DMS153 (cell line): ENCODE measurements at regions not wholly inside any gene's neighbourhood (a gene's known extent, or its start where the extent isn't known, plus 50 kb on each side); places are given as distances from the start of the nearest gene placed in this dataset.

Experiments
- DNase-seq: peaks from one replicate; lab custom pipeline; 2025; lab: John Stamatoyannopoulos, UW

DNA sequence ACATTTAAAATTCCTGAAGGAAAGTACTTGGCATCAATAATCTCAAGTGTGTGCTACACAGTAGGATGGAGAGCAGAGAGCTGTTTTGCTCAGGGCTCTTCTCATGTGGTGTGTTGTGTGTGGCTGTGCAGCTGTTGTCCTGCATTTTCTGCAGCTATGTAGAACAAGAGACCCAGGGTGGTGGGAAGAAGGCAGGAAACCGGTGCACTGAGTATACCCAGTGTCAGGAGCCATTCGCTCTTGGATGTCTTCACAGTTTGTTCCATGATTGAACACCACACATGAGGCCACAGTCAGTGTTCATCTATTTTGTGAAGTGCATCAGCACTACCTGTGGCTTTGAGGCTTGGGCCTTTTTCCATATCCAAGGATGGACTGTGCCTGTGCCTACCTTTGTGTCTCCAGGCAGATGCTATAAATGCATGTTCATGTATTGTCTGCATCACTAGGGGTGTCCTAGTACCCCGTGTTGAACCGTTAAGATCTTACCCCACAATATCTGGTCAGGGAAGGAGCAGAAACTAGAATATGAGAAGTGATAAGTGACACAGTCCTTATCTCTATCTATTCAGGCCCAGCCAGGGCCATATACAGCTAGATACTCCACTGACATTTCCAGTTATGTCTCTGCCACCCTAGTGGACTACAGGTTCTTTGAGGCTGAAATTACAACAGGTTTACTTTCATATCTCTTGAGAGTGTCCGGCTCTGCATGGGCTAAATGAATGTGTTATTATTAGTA is 194.3 kb downstream of the NR2F2 start:
- DNase-seq = no peak

DNA sequence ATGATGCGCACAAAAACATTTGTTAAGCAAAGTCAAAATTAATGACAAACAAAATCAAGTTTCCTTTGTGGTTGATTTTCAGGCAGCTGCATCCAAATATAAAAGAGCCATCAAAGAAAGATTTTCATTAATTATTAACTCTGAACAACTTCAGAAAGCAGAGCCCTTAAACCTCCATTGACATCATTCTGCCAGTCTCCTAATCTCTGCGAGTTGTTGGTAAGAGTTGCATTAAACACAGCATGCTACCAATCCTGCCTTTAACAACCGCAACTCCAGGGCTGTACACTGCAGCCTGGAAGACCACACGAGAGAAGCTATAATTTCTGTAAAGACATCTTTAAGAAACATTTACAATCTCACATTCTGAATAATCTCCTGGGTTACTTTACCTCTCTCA is 204.6 kb downstream of the NR2F2 start:
- no peak for DNase-seq

DNA sequence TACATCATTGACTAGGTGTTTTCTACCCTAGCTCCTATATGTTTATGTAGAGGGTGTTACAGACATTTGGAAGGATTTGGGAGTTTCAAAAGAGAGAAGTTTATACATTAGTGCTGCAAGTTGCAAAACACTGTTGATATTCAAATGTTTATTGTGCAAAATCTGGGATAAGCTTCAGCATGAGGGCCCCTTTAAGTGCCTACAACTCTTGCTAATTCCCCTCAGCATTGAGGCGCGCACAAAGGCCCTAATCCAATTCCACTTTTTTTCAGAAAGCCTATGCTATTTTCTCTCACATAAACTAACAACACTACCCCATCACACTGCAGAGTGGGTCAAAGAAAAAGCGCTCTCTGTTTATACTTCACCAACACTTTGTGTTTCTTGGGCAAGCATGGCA is 208.0 kb downstream of the NR2F2 start:
- DNase-seq = no peak

DNA sequence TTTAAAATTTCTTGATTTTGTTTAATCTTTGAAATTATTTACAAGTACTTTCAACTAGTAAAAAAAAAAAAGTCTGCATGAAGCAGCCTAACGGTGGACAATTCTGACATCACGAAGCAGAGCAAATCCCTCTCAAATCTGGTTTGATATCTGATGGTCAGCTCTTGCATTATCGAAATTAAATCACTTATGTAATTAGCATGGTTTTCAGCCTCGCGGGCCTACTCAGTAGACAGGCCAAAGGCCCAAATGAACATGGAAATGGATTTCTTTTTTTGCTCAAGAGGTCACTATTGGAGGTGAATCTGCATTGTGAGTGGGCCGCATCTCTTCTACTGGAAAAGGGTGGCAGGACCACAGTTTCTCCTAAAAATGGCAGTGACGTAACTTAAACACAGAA is 209.8 kb downstream of the NR2F2 start:
- DNase-seq = no peak

- no peak for DNase-seq
Observed at GRCh38 chr15:96542130-96542770, 211.8 kb downstream of the NR2F2 start.

GRCh38 chr15:96544162-96544756 is 213.8 kb downstream of the NR2F2 start:
- DNase-seq = no peak

DNA sequence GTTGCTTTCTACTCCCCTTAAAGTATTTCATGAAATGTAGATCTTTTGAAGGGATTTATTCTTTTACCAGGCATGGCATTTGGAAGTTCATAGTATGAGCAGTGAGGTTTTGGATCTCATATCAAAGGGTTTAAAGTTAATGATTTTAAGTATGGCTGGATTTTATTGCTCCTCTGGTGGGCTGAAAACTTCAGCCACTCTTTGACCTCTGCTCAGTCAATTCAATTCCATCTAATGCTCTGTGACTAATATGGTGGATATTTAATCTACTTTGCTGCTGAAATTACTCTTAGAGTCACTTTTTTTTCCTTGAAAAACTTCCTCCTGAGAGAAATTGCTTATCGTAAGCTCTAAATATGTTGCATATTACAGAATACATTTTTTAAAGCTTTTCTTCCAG is 218.6 kb downstream of the NR2F2 start:
- no peak for DNase-seq

DNA sequence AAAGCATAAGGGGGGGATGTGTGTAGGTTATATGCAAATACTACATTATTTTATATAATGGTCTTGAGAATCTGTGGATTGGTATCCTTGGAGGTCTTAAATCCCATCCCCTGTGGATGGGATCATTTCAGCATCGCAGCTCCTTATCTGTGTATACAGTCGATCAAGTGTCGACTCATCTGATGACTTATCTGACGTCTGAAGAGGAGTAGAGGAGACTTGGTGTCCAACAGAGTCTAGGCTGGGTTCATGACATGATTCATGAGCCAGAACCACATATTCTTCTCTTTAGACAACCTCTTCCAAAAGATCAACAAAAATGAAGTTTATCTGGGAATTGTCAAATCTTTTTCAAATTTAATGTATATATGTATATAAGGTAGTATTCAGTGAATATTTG is 220.7 kb downstream of the NR2F2 start:
- DNase-seq = no peak

DNA sequence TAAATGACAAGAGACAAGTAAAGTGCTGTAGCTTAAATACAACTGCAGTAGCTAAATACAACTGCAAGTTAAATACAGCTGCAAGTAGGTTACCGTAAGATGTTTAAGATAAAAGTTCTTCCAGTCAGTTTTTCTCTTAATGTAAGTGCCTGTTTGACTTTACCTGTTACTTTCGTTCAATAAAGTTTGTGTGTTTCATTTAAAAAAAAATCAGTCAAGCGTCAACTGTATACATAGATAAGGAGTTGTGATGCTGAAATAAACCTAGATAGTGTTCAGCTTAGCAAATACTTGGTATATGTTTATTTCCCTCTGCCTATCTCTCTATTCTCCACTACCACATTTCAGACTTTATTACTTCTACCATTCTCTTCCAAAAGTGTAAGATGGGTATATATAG is 221.2 kb downstream of the NR2F2 start:
- no peak for DNase-seq

- no peak for DNase-seq
Observed at GRCh38 chr15:96553006-96553405, 222.5 kb downstream of the NR2F2 start.

GRCh38 chr15:96553451-96553850 is 223.0 kb downstream of the NR2F2 start:
- no peak for DNase-seq

DNA sequence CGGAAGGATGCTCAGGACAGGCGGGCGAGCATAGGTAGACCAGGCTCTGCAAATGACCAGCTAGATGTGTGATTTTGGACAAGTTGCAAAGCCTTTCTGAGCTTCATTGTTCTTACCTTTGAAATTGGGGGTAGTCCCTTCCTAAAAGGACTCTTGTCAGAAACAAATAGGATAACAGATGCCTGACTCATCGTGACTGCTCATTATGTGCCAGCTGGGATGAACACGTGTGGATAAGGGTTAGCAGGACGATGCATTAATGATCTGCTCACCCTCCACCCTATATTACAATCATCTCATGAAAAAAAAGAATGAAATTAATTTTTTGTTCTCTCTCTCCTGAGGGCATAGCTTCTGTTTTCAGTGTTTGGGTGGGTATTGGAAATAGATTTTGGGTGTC is 223.4 kb downstream of the NR2F2 start:
- no peak for DNase-seq

DNA sequence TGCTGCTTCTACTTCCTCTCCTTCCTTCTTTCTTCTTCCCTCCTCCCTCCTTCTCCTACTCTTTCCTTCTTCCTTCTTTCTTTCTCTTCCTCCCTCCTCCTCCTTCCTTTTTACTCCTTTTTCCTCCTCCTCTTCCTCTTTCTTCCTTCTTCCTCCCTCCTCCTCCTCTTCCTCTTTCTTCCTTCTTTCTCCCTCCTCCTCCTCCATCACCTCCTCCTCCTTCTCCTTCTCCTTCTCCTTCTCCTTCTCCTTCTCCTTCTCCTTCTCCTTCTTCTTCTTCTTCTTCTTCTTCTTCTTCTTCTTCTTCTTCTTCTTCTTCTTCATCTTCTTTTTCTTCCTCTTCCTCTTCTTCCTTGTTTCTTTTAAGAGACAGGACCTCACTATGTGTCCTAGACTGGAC is 224.0 kb downstream of the NR2F2 start:
- DNase-seq = no peak

GRCh38 chr15:96559087-96559486 is 228.6 kb downstream of the NR2F2 start:
- no peak for DNase-seq

GRCh38 chr15:96559631-96560030 is 229.1 kb downstream of the NR2F2 start:
- no peak for DNase-seq

DNA sequence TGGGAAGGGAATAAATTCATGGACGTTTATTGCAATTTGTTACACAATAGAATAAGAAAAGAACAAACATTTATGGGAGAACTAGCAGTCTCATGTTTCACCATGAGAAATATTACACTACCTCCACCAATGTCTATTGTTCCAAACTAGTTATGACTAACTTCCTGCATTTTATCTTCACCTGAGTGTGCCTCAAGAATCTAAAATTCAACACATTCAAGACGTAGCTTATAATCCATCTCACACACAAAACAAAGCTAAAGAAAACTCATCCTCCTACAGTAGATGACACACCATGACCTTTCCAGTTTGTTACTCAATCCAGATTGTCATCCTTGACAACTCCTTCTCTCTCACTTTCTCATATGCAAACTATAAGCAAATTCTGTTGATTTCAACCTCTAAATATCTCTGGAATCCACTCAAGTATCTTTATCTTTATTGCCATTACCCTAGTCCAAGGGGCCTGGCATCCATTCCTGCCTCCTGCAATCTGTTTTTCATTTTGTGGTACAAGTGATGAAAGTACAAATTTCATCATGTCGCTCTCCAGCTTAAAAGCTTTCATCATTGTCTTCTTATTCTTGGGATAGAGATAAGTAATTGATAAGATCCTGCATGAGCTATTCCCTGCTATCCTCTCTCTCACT is 229.9 kb downstream of the NR2F2 start:
- no peak for DNase-seq

GRCh38 chr15:96561593-96561992 is 231.1 kb downstream of the NR2F2 start:
- DNase-seq = no peak

GRCh38 chr15:96564546-96564945 is 234.0 kb downstream of the NR2F2 start:
- no peak for DNase-seq

DNA sequence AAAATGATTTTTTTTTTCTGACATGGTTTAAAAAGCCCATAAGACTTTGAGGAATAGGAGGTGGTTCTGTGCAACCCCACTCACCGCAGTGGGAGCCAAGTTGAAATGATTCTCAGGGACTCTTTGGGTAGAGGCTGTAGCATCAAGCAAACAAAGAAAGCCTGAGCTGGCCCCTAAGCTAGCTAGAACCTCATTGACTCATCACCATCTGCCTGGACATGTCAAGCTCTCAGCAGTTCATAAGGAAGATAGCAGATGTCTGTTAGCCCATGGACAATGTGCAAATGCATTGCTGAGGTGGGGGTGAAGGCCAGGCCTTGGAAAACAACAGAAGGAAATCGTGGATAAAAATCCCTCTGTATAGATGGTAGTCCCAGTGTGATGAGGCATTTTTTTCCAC is 234.8 kb downstream of the NR2F2 start:
- DNase-seq = no peak

DNA sequence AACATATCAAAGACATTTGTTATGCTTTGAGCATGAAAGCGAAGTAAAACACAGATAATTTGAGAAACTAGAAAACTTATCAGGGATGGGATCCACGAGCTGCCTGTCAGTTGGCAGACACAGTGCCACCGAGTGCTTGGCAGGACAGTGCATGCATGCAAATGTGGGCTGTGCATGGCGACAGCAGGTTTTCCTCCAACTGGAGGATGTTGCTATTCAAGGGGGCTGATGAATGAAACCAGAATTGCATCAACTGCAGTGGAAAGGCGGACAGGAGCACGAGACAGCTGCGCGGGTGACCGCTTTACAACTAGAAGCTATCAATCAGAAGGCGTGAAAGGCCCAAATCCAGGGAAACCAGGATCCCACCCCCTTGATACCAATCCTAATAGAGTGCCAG is 244.3 kb downstream of the NR2F2 start:
- no peak for DNase-seq

- DNase-seq = no peak
Observed at GRCh38 chr15:96576596-96576995, 246.1 kb downstream of the NR2F2 start.

- DNase-seq = no peak
Observed at GRCh38 chr15:96578393-96578792, 247.9 kb downstream of the NR2F2 start.

DNA sequence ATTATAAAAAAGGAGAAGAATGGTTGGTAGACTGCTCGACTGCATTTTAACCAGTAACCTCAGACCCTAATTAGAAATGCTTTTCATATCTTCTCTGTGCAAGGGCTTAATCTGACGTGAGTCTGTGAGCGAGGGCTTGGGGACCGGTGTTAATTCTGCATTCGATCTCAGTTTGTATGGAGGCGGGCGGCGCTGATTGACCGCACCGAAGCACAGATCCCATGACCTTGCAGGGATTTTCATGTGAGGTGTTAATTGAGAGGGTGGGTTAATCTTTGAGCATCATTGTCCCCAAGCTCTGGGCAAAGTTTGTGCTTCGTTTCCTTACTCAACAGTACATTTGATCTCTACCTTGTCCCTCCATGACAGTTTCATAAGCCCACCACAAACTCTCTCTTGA is 250.9 kb downstream of the NR2F2 start:
- DNase-seq = no peak
